ENCODE measurements at regions not wholly inside any gene's neighbourhood (a gene's known extent, or its start where the extent isn't known, plus 50 kb on each side); places are given as distances from the start of the nearest gene placed in this dataset.

DNA sequence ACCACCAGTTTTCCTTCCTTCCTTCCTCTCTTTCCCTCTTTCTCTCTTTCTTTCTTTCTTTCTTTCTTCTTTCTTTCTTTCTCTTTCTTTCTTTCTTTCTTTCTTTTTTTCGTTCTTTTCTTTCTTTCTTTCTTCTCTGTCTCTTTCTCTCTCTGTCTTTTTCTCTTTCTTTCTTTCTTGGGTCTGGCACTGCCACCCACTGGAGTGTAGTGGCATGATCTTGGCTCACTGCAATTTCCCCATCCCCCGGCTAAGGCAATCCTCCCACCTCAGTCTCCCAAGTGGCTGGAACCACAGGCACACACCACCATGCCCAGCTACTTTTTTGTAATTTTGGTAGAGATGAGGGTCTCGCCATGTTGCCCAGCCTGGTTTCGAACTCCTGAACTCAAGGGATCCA is 51.6 kb upstream of the NHS start:
- TF ChIP-seq, protein P1, sequence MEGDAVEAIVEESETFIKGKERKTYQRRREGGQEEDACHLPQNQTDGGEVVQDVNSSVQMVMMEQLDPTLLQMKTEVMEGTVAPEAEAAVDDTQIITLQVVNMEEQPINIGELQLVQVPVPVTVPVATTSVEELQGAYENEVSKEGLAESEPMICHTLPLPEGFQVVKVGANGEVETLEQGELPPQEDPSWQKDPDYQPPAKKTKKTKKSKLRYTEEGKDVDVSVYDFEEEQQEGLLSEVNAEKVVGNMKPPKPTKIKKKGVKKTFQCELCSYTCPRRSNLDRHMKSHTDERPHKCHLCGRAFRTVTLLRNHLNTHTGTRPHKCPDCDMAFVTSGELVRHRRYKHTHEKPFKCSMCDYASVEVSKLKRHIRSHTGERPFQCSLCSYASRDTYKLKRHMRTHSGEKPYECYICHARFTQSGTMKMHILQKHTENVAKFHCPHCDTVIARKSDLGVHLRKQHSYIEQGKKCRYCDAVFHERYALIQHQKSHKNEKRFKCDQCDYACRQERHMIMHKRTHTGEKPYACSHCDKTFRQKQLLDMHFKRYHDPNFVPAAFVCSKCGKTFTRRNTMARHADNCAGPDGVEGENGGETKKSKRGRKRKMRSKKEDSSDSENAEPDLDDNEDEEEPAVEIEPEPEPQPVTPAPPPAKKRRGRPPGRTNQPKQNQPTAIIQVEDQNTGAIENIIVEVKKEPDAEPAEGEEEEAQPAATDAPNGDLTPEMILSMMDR (IDR thresholded peaks at IDR 0.05) = no peak
- no peak for TF ChIP-seq POLR2A (IDR thresholded peaks at IDR 0.05)
